Inflammatory macrophage treated with lipopolysaccharide for 4 hours (primary cell): ENCODE measurements at regions not wholly inside any gene's neighbourhood (a gene's known extent, or its start where the extent isn't known, plus 50 kb on each side); places are given as distances from the start of the nearest gene placed in this dataset.
"Not testable (repeated sequence)": the region's sequence is repeated elsewhere in the genome, so short reads cannot be mapped to it uniquely, and the experiment has no call there.

ENCODE experiments used
- DNase-seq: peaks from one replicate; pipeline ENCODE4 v3.0.0-alpha.2; 2020

DNA sequence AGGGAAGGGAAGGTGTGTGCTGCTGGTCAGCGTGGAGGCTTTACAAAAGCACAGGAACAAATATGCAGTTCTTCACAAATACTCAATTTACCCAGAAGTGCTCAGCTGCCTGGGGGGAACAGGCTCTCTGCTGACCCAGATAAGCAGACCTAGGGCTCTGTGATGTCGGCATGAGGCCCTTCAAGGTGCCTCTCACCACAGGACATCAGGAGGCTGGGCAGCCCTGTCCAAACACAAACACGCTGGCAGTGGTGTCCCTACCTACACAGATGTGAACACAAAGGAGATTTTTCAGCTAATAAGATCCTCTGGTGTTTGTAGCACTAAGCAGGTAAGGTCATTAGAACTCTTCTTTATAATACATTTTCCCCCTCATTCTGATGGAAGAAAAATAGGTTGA is 243.0 kb upstream of the PROX1 start:
- no peak for DNase-seq

DNA sequence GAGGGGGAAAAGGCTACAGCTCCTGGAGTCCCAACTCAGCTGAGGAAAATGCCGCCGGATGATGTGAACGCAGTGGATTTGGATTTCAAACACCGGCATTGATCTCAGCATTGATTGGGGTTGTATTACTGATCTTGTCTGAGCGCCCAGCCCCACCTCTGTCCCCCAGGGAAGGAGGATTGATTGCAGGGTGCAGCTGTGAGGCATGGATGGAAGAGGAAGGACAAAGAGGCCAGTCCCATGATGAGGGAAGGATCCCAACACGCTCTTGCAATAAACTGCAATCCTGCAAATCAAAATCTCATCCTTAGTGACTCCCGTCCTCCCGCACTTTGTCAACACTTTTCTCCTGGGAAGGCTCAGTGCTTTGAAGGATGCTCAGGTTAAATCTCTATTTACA is 242.3 kb upstream of the PROX1 start:
- no peak for DNase-seq

DNA sequence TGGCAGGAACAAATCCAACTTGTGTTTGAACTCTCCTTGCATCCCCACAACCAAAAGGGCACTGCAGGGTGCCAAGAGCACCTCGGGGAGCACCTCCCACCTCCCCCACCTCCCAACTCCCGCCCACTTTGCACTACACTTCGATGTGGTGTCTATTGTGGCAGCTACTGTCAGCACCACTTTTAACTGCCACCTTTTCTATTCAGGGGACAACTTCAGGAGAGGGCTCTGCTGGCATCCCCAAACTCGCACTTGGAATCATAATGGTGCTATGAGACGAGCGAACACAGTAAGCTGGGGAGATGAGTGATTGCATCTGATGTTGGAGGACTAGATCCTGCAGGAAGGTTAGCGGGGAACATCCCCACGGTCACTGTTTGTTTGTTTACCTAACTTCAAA is 238.2 kb upstream of the PROX1 start:
- DNase-seq, result no peak

DNA sequence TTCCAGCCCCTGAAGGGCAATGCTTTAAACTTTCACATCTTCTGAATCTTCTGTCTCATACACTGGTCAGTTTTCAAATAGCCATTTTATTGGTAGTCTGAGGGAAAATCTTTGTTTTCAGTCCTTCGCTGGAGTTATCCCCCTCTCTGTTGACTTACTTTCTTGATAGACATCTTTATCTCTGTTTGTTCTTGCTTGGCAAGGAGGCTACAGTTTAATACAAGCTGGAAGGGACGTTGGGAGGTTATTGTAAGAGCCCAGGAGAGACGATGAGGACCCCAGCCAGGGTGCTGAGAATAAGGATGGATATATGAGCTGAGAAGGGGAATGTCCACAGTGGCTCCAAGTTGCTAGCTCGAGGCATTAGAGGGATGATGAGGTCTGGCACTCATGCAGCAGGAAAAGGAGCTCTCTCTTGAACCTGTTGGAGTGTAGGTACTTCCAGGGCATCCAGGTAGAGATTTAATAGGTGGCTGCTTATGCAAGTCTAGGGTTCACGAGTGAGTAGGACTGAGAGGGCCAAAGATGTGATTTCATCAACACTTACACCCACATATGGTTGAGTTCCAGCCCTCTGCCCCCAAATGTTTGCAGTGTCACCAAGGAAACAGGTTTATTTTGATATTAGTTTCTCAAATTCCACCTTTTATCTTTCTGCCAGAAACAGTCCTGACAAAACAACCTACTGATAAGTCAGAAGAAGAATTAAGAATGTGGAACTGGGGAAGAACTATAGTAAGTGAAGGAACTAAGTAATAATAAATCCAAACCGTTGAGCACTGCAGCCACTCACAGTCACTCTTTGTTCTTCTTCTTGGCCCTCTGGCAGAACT is 237.3 kb upstream of the PROX1 start:
- no peak for DNase-seq

DNA sequence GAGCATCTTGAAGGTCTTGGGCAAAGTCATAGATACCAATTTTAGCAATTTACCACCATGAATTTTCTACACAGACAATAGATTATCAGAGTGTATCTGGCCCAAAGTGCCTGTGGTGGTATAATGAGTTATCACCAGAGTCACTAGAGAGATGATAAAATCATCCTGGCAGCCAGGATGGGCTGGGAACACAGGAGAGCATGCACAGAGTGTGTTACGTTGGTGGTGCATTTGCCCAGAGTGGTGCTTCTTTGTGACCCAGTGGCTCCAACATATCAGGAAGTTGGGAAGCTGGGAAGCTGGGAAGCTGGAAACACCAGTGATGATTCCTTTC is 236.7 kb upstream of the PROX1 start:
- DNase-seq, result no peak

DNA sequence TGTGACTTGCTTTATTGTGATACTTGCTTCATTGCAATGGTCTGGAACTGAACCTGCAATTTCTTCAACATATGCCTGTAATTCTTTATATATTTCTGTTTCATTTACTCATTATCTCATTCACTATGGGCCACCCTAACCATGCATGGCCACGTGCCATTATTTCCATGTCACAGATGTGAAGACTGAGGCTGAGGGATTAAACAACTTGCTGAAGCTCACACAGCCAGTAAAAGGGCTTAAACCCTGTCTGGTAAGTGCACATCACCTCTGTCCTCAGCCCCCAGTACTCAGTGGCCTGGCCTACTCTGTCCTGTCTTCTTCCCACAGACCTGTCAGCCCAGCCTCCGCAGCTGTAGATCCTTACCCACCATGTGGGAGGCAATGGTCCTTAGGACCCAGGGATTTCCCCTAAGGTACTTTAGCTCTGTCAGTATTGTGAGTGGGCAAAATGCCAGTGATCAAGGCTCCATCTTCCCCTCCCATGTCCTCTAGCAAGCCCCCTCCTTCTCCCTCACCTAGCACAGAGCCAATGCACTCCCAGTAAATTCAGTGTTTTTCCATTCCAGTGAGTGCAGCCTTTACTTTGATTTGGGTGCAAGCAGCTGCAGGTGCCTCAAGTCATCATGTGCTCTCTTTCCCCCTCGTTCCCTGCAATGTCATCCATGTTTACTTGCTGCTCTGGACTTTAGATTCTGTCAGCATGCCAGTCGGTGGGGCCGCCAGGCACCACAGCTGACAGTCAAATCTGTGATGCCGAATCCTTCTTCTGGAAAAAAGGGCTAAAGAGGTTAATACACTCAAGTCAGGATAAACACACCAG is 228.2 kb upstream of the PROX1 start:
- DNase-seq, result no peak

DNA sequence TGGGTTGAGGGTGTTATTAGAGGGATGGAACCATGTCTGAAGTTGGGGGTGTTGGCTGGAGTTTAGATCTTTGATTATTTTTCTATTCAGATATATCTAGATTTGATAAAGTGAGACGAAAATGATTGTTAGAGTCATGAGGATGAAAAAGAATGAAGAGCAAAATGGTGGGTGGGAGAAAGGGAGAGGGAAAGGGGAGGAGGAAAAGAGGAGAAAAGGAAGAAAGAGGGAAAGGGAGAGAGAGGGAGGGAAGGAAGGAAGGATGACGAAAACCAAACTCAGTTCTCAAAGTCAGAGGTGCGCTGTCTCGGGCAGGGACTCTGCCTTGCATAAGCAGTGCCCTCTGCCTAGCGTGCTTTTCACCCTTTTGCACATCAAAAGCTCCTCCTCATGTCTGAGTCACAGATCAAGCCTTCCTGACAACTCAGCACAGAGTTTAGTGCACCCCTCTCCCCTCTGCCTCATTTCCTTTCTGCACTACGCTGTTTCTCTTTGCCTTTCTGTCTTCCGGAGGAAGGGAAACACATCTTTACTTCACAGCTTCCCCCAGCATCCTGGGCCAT is 225.8 kb upstream of the PROX1 start:
- no peak for DNase-seq

DNA sequence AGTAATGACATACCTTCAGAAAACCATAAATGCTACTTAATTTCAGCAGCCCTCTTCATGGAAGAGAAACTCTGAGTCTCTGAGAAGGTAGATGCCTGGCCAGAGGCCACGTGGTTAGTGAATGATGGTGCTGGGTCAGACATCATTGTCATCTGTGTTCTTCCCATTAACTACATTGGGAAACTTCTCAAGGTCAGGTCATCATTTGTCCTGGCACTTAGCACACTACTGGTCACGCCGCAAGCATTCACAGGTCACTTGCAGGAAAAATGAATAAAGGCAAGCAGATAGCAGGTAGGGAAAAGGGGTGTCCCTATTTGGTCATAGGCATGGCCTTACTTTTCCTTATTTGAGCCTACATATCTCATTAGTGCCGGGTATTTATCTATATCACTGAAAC is 220.1 kb upstream of the PROX1 start:
- no peak for DNase-seq

DNA sequence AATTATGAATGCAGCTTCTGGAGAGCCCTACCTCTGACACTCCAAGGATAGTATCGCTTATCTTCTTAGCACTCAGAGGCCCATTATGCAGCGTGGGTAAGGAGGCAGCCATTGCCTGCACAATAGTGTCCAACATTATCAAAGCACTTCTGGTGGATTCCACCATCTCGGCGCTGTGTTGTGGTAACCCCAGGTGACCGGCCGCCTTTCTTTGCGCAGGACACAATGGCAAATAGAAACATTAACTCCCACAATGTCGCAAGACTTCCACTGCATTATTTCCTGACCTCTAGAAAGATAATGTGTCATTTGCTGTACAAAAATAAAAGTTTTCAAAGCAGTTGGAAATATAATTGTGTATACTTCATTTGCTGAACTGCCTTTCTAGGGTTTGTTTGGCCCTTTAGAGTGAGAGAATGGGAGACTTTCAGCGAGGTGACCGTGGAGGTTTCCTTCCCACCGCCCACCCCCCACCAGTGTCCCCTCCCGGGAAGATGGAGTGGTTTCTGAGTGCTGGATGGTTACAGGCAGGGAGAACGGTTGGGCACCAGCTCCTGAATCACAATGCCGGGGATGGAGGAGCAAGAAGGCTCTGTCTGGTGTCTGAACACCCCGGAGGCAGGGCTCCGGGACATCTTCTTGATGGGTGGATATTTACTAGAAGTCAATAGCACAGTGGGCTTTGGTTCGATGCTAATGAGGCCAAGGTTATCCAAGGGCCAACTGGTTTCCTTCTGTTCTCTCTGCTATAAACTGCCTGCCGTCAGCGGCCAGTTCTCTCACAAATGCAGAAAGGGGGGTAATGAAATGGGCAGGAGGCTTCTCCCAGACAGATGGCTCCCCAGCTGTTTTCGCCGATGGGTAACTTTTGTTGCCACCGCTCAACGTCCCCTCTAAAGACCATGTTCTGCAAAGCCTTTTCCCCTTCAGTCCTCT is 215.4 kb upstream of the PROX1 start:
- no peak for DNase-seq

DNA sequence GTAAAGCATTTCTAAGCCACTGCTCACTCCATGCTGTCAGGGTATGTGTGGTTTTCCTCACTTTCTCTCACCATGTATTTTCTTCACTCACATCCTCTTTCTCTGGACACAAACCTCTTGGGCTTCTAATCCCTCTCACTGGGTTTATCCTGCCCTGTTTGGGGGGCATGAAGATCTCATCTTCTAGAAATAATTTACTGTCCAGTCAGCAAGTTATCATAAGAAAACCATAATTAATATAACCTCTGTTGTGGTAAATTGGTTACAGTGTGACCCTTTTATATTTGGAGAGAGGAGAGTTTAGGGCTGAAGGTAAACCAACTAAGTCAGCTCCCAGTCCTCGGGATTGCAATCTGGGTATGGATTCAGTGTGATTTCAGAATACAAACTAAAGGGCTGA is 213.8 kb upstream of the PROX1 start:
- DNase-seq, result no peak

DNA sequence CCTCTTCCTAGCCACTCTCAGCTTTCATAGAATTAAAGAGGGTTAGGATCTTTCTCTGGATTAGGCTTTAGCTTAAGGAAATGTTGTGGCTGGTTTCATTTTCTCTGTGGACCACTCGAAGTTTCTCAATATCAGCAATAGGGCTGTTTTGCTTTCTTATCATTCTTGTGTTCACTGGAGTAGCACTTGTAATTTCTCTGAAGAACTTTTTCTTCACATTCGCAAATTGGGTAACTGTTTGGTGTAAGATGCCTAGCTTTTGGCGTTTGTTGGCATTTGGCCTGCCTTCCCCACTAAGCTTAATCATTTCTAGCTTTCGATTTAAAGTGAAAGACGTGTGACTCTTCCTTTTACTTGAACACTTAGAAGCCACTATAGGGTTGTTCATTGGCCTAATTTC is 210.8 kb upstream of the PROX1 start:
- no peak for DNase-seq

DNA sequence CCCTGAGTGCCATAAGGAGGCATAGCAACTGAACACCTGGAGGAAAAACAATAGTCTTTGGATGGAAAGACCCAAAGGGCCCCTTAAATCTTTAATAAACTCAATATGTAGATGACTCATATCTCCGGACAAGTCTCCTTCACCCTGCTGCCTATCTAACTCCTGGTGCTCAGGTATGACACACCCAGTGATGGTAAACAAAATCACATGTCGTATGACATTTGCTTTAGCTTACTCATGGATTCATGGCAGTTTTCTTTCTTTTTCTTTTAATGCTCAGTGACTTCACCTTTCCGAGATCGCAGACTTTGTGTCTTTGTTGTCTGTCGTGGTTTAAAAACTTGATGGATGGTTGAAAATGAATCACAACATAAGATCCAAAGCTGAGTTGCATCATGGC is 208.5 kb upstream of the PROX1 start:
- no peak for DNase-seq

DNA sequence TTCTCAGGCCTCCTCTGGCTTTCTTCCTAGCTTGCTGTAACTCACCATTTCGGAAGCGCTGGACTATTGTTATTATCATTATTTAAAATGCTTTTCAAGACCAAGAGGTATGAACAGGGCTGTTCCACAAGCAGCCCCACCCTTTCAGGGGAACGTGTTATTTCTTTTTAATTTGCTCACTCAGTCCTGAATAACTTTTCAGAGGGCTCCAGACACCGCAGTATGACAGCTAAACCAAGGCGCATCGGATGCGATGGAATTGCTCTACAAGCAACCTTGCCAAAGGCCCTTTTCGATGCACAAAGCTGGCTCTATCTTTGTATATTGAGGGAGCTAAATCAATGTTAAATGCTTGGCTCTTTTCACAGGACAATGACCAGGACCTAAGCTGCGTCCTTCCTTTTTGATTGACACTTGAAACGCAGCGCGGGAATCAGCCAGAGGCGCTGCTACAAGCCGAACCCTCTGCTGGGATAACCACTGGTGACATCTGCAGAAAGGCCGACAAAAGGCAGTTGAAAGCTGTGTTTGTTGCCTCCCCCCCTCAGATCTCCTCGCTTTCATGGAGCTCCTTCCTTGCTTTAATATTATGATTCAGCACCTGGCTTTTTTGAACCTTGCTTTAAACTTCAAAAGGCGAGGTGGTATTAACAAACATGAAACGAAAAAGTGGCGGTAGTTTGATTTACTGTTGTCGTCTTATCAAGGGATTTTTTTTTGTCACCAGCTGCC is 204.7 kb upstream of the PROX1 start:
- no peak for DNase-seq

DNA sequence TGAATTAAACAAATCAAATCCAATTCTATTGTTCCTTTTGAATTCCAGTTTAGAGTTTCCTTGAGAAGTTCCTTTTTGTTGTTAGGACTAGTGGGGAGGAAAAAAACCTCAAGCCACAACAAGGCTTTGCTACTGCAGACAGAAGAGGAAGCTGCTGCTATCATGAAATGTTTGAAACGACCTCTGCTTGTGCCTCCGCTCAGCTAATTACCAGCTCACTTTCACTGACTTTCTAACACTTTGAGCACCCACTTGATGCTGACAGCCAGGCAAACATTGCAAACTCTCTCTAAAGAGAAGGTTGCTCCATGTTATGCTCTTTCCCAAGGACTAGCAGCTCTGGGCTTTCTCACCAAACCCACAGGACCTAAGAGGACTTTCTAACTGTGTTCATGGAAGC is 203.9 kb upstream of the PROX1 start:
- no peak for DNase-seq

DNA sequence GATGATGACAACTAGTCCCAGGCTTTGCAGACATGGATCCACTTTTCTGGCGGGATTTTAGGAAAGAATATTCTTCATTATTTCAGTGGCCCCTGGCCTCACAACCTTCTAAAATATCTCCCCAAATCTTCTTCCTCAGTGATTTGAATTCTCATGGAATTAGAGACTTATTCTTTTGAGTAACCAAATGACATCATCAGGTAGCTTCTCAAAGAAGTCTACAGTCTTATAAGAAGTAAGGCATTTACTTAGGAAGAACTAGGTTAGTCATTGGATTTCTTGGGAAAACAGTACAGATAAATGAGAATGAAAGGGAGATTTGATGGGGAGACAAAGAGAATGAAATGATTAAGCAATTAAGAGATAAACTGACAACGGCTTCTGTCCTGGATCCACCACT is 201.1 kb upstream of the PROX1 start:
- DNase-seq, result no peak

DNA sequence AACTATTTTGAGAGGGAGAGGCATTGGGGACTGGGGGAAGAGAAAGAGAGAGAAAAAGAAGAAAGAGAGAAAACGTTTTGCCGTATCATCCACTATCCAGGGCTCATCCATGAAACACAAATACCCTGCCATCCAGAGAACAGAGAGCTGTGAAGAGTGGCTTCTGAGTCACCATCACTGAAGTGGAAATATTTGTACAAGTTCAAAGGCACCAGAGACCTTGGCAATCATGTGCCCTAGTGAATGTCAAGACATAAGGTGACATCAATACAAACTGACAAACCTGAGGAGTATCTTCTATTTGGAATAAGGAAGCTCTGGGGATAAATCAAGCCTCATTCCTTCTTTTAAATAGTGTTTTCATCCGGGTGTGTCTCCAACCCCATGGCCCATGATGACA is 197.2 kb upstream of the PROX1 start:
- DNase-seq, result no peak

DNA sequence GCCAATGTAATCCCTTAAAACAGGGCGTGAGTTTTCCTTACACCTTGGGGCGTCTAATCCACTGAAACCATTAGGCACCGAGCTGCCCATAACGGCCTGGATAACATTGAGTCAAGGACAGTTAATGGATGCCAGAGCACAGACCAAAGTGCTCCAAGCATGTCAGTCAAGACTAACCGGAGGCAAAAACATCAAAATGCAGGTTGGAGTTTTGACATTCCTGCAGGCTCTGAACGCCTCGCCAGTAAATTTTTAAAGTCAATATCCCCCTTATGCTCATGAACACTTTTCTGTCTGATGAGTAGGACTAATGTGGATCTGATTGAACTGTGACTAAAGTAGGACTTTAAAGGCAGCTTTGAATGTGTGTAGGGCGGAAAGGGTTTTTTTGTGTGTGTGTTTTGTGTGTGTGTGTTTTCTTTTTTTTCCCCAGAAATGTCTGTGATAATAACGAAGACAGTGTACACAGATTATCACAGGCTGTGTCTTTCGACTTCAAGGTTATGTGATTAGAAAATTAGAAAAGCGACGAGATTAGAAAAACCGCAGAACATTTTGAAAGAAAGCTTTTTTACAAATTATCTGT is 194.2 kb upstream of the PROX1 start:
- DNase-seq, result no peak

DNA sequence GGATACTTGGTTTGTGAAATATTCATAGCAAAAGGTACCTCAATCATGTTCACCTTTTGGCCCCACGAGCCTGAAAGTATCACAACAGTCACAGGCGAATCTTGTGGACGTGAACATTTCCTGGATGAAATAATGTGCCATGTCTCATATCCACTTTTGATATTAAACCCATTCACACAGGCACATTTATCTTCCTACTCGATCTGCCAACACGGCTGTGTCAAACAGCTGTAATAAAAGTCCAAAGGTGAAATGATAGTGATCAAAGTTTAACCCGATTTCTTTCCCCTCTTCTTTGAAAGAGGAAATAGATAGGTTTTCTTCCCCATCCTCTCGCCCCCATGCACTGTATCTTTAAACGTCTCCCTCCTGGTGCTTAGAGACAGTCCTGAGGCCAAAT is 191.2 kb upstream of the PROX1 start:
- DNase-seq, result no peak

DNA sequence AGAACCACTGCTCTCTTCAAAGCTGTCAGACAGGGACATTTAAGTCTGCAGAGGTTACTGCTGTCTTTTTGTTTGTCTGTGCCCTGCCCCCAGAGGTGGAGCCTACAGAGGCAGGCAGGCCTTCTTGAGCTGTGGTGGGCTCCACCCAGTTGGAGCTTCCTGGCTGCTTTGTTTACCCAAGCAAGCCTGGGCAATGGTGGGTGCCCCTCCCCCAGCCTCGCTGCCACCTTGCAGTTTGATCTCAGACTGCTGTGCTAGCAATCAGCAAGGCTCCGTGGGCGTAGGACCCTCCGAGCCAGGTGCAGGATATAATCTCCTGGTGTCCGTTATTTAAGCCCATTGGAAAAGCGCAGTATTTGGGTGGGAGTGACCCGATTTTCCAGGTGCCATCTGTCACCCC is 179.5 kb upstream of the PROX1 start:
- not testable (repeated sequence) for DNase-seq

DNA sequence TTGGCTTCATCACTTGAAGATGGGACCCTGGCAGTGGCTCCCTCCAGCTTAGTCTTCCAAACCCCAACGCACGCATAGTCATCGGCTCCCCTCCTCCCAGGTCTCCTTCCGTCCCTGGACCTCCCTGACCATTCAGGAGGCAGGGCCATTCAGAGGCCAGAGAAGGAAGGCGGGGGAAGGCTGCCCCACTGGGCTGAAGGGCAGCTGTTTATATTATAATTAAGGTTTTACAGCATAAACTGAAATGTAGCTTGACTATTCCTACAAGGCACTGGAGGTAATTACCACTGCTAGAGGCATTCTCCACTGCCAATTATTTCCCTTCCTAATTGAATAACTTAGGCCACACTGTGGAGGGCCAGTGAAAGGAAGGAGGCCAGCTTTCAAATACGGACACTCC is 170.6 kb upstream of the PROX1 start:
- no peak for DNase-seq

DNA sequence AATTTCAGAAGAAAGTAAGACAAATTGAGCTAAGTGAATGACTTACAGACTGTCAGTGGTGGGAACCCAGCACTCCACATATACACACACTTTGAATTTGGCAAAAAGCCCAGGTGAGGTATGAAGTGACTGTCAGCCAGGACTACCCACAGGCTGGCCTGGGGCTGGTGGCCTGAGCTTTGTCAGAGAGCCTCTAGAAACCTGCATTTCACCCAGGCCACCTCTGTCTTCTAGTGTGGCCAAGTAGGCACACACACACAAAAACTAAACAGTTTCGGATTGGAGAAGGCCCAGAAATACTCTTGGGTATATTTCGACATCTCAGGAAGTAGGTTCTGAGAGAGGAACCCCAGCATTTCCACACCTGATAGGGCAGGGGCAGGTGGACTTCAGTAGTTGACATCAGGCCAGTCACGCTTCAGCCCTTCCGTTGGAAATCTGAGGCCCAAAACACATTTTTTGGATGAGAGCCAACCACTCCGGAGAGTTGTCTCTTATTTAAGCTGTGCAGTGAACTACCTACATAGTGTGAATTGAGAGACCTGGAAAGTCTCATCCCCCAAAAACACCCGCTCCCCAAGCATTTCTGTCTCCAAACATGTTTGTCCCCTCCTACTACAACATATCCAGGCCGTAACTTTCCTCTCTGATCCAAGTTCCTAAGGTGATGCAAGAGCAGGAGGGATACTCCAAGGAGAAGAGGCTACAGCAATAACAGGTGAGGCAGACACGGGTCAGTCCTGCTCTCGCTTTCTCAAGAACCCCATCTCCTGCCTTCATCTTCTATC is 167.2 kb upstream of the PROX1 start:
- no peak for DNase-seq
